Keratinocyte (primary cell): ENCODE measurements at regions not wholly inside any gene's neighbourhood (a gene's known extent, or its start where the extent isn't known, plus 50 kb on each side); places are given as distances from the start of the nearest gene placed in this dataset.

ENCODE experiments used
- DNase-seq: peaks from one replicate; pipeline ENCODE4 v3.0.0-alpha.2; 2011; ENCODE audit warnings: low read depth, missing footprints, low spot score
- FAIRE-seq: peaks from 2 replicates; lab custom pipeline; 2011; peaks lifted over from hg19 to GRCh38; lab: Jason Lieb, UNC
- H2AFZ ChIP-seq: 2 replicates; pipeline ENCODE4 v1.6.0; 2012; ENCODE audit warnings: low read length, control low read depth, inconsistent platforms; ENCODE audit not compliant: control insufficient read depth
- H3K27ac ChIP-seq: 2 replicates; pipeline ENCODE4 v1.5.1; 2011; ENCODE audit warnings: low read length; ENCODE audit not compliant: control insufficient read depth, insufficient read depth
- H3K27me3 ChIP-seq: 3 replicates; pipeline ENCODE4 v1.6.0; 2011; ENCODE audit warnings: low read length; ENCODE audit not compliant: control insufficient read depth, insufficient read depth; ENCODE audit errors: extremely low read depth
- H3K36me3 ChIP-seq, 2 experiments: 2 replicates in 1 of 2; 3 replicates in 1 of 2; pipeline ENCODE4 v1.5.1; 2011; ENCODE audit warnings: low read length in 2 of 2, mild to moderate bottlenecking in 1 of 2; ENCODE audit not compliant: control insufficient read depth in 2 of 2, insufficient read depth in 2 of 2; ENCODE audit errors: extremely low read depth in 1 of 2
- H3K4me1 ChIP-seq: 3 replicates; pipeline ENCODE4 v1.5.1; 2011; ENCODE audit warnings: low read length; ENCODE audit not compliant: control insufficient read depth, insufficient read depth; ENCODE audit errors: extremely low read depth
- H3K4me2 ChIP-seq: 3 replicates; pipeline ENCODE4 v1.6.0; 2011; ENCODE audit warnings: low read depth, low read length; ENCODE audit not compliant: control insufficient read depth, insufficient read depth; ENCODE audit errors: extremely low read depth
- H3K4me3 ChIP-seq, 3 experiments: fragments of 200-600 bp in 1 of 3; sonication (generic) in 1 of 3; 2 replicates in 2 of 3; 3 replicates in 1 of 3; pipeline ENCODE4 v1.5.1; 2011 to 2016; ENCODE audit warnings: low read length in 3 of 3, mild to moderate bottlenecking in 3 of 3, control low read depth in 2 of 3, inconsistent platforms in 1 of 3, low read depth in 1 of 3, mixed read lengths in 1 of 3, mixed run types in 1 of 3, moderate library complexity in 1 of 3; ENCODE audit not compliant: control insufficient read depth in 2 of 3, insufficient read depth in 2 of 3; ENCODE audit errors: extremely low read depth in 1 of 3
- H3K79me2 ChIP-seq: 2 replicates; pipeline ENCODE4 v1.6.0; 2012; ENCODE audit warnings: low read length; ENCODE audit not compliant: control insufficient read depth, insufficient read depth
- H3K9ac ChIP-seq: 3 replicates; pipeline ENCODE4 v1.6.0; 2011; ENCODE audit warnings: low read length; ENCODE audit not compliant: control insufficient read depth, insufficient read depth; ENCODE audit errors: extremely low read depth
- H3K9me1 ChIP-seq: 3 replicates; pipeline ENCODE4 v1.6.0; 2011; ENCODE audit warnings: low read length; ENCODE audit not compliant: control insufficient read depth, insufficient read depth; ENCODE audit errors: extremely low read depth
- H3K9me3 ChIP-seq: 2 replicates; pipeline ENCODE4 v1.5.1; 2012; ENCODE audit warnings: low read depth, low read length; ENCODE audit not compliant: control insufficient read depth
- H4K20me1 ChIP-seq: 3 replicates; pipeline ENCODE4 v1.6.0; 2011; ENCODE audit warnings: low read length; ENCODE audit not compliant: control insufficient read depth, insufficient read depth; ENCODE audit errors: extremely low read depth
- CTCF ChIP-seq, 3 experiments: IDR thresholded peaks in 1 of 3; conservative IDR thresholded peaks in 1 of 3; optimal IDR thresholded peaks in 1 of 3; 2 replicates in 2 of 3; 3 replicates in 1 of 3; pipeline versions ENCODE3 to v1.5.1; 2011; ENCODE audit warnings: low read length in 3 of 3, mild to moderate bottlenecking in 3 of 3, moderate library complexity in 2 of 3, control low read depth in 1 of 3, inconsistent platforms in 1 of 3; ENCODE audit not compliant: insufficient read depth in 2 of 3; ENCODE audit errors: extremely low read depth in 1 of 3
- EZH2 ChIP-seq: IDR thresholded peaks from one replicate; pipeline ENCODE4 v1.6.1; 2012; ENCODE audit warnings: inconsistent platforms, mild to moderate bottlenecking, low read length, moderate library complexity
- dilution Hi-C: fragments of 300-500 bp; cut with MboI; formaldehyde crosslinking; loops from one replicate; pipeline ENCODE4 v1.7.0; 2020; ENCODE audit warnings: low sequenced_read_pairs; ENCODE audit not compliant: extremely low pct_ligation_motif_present

GRCh38 chr1:99407018-99407417 is 142.7 kb downstream of the PLPPR4 start:
- no peaks in the 10 kb centered on the region for H4K20me1 ChIP-seq
- no peaks in the 10 kb centered on the region for H3K9me3 ChIP-seq
- H3K9me1 ChIP-seq, result no peaks in the 10 kb centered on the region
- dilution Hi-C loops, result no loop called here
- H3K79me2 ChIP-seq, result no peaks in the 10 kb centered on the region
- H3K27ac ChIP-seq, result no peak overlapping the region
- H3K4me2 ChIP-seq, result no peak overlapping the region
- no peaks in the 10 kb centered on the region for H3K36me3 ChIP-seq
- FAIRE-seq, result no peak
- no peak for DNase-seq
- H3K27me3 ChIP-seq, result no peaks in the 10 kb centered on the region
- no peaks in the 10 kb centered on the region for H3K4me1 ChIP-seq
- H3K9ac ChIP-seq, result no peak overlapping the region
- TF ChIP-seq CTCF (optimal IDR thresholded peaks at IDR 0.05 in 1 of 3, IDR thresholded peaks at IDR 0.05 in 1 of 3, conservative IDR thresholded peaks at IDR 0.05 in 1 of 3; ENCODE audit: extremely low read depth in 1 of 3, insufficient read depth in 2 of 3, low read length in 3 of 3) (no peak), EZH2 (no peak)
- no peak overlapping the region for H2AFZ ChIP-seq
- no peak overlapping the region for H3K4me3 ChIP-seq

GRCh38 chr1:99424087-99424486 is 159.8 kb downstream of the PLPPR4 start:
- dilution Hi-C loops, result no loop called here
- H3K79me2 ChIP-seq, result no peaks in the 10 kb centered on the region
- FAIRE-seq, result no peak
- H3K4me3 ChIP-seq, result no peak overlapping the region
- H3K27me3 ChIP-seq, result no peaks in the 10 kb centered on the region
- no peak overlapping the region for H3K9ac ChIP-seq
- H3K4me2 ChIP-seq, result no peak overlapping the region
- H3K4me1 ChIP-seq, result no peaks in the 10 kb centered on the region
- no peaks in the 10 kb centered on the region for H4K20me1 ChIP-seq
- no peaks in the 10 kb centered on the region for H3K9me3 ChIP-seq
- no peak overlapping the region for H3K27ac ChIP-seq
- no peaks in the 10 kb centered on the region for H3K9me1 ChIP-seq
- TF ChIP-seq EZH2 (no peak), CTCF (optimal IDR thresholded peaks at IDR 0.05 in 1 of 3, IDR thresholded peaks at IDR 0.05 in 1 of 3, conservative IDR thresholded peaks at IDR 0.05 in 1 of 3; ENCODE audit: extremely low read depth in 1 of 3, insufficient read depth in 2 of 3, low read length in 3 of 3) (no peak)
- H2AFZ ChIP-seq, result no peak overlapping the region
- DNase-seq, result no peak
- no peaks in the 10 kb centered on the region for H3K36me3 ChIP-seq
